CD8-positive, alpha-beta memory T cell (primary cell): ENCODE measurements at regions not wholly inside any gene's neighbourhood (a gene's known extent, or its start where the extent isn't known, plus 50 kb on each side); places are given as distances from the start of the nearest gene placed in this dataset.

Experiments
- CTCF ChIA-PET: fragments of 350-600 bp; sonication (Branson Sonifier 250); formaldehyde crosslinking; loops from one replicate; lab custom pipeline; 2021; ENCODE audit warnings: antibody characterized with exemption; lab: Charles Lee
- POLR2A ChIA-PET: fragments of 350-600 bp; sonication (Branson Sonifier 250); formaldehyde crosslinking; loops from one replicate; lab custom pipeline; 2021; ENCODE audit warnings: antibody characterized with exemption; lab: Charles Lee
- DNase-seq, 5 donors: peaks; one replicate each; pipeline versions ENCODE4 v3.0.0 to v3.0.0-alpha.2; 2020 to 2022; ENCODE audit warnings: mixed read lengths in 1 of 5
- H3K27ac ChIP-seq: one replicate; pipeline ENCODE4 v1.7.0; 2013; ENCODE audit warnings: low read depth, mild to moderate bottlenecking, low read length, moderate library complexity
- H3K27me3 ChIP-seq: 2 replicates; pipeline ENCODE4 v1.7.0; 2013; ENCODE audit warnings: low read length, mild to moderate bottlenecking; ENCODE audit not compliant: insufficient read depth, poor library complexity, severe bottlenecking
- H3K36me3 ChIP-seq: 2 replicates; pipeline ENCODE4 v1.7.0; 2013; ENCODE audit warnings: mild to moderate bottlenecking, low read length, moderate library complexity; ENCODE audit not compliant: insufficient read depth
- H3K4me1 ChIP-seq: 2 replicates; pipeline ENCODE4 v1.7.0; 2013; ENCODE audit warnings: mild to moderate bottlenecking, low read length, moderate library complexity; ENCODE audit not compliant: insufficient read depth
- H3K4me3 ChIP-seq: 2 replicates; pipeline ENCODE4 v1.7.0; 2013; ENCODE audit warnings: mild to moderate bottlenecking, low read length
- H3K9me3 ChIP-seq: 2 replicates; pipeline ENCODE4 v1.7.0; 2013; ENCODE audit warnings: mild to moderate bottlenecking, low read length
- H3K27ac Mint-ChIP-seq, 8 donors: one replicate each; pipeline ENCODE4 v1.8.0; 2020 to 2021; ENCODE audit warnings: mixed read lengths in 8 of 8, mild to moderate bottlenecking in 6 of 8, inconsistent platforms in 3 of 8, moderate library complexity in 3 of 8
- H3K27me3 Mint-ChIP-seq, 2 donors: one replicate each; pipeline ENCODE4 v1.8.0; 2020 to 2021; ENCODE audit warnings: mixed read lengths in 2 of 2, mild to moderate bottlenecking in 1 of 2, moderate library complexity in 1 of 2
- H3K36me3 Mint-ChIP-seq, 3 donors: one replicate each; pipeline ENCODE4 v1.8.0; 2020 to 2021; ENCODE audit warnings: mixed read lengths in 3 of 3, inconsistent platforms in 1 of 3, mild to moderate bottlenecking in 1 of 3
- H3K4me1 Mint-ChIP-seq, 3 donors: one replicate each; pipeline ENCODE4 v1.8.0; 2020 to 2021; ENCODE audit warnings: mixed read lengths in 3 of 3, inconsistent platforms in 1 of 3, mild to moderate bottlenecking in 1 of 3
- H3K4me3 Mint-ChIP-seq, 7 donors: one replicate each; pipeline ENCODE4 v1.8.0; 2020 to 2021; ENCODE audit warnings: mixed read lengths in 7 of 7, mild to moderate bottlenecking in 6 of 7, moderate library complexity in 4 of 7, inconsistent platforms in 2 of 7
- H3K9me3 Mint-ChIP-seq, 5 donors: one replicate each; pipeline ENCODE4 v1.8.0; 2020 to 2022; ENCODE audit warnings: mixed read lengths in 5 of 5, mild to moderate bottlenecking in 3 of 5, moderate library complexity in 2 of 5, inconsistent platforms in 1 of 5

- no peaks in the 10 kb centered on the region for H3K4me1 ChIP-seq
These were observed 80.4 kb downstream of the HSPH1 start for GRCh38 chr13:31081316-31081715.

GRCh38 chr13:31074756-31075155 lies 86.9 kb downstream of the HSPH1 start:
- Histone ChIP-seq H3K36me3 (no peaks in the 10 kb centered on the region), H3K9me3 (no peaks in the 10 kb centered on the region), H3K4me1 (no peaks in the 10 kb centered on the region), H3K4me3 (no peak overlapping the region), H3K27ac (no peak overlapping the region), H3K27me3 (no peaks in the 10 kb centered on the region)
- H3K4me1 Mint-ChIP-seq = no peaks in the 10 kb centered on the region
- no peak overlapping the region for H3K4me3 Mint-ChIP-seq
- no peaks in the 10 kb centered on the region for H3K9me3 Mint-ChIP-seq
- ChIA-PET POLR2A (no interaction called here), CTCF (no interaction called here)
- no peak overlapping the region for H3K27ac Mint-ChIP-seq
- peaks cover 3 to 12% of the 10 kb centered on the region in 2 donors for H3K27me3 Mint-ChIP-seq
- no peak for DNase-seq
- H3K36me3 Mint-ChIP-seq = peaks cover 0 to 2% (median 0%) of the 10 kb centered on the region in 3 donors

More at GRCh38 chr13:31081316-31081715, 80.4 kb downstream of the HSPH1 start:
- peaks cover 0 to 2% (median 0%) of the 10 kb centered on the region in 3 donors for H3K36me3 Mint-ChIP-seq
- peaks cover 5% of the 10 kb centered on the region for H3K27me3 ChIP-seq
- H3K27ac Mint-ChIP-seq = no peak overlapping the region
- H3K4me1 Mint-ChIP-seq = no peaks in the 10 kb centered on the region
- H3K36me3 ChIP-seq = no peaks in the 10 kb centered on the region
- H3K9me3 ChIP-seq = no peaks in the 10 kb centered on the region
- H3K27me3 Mint-ChIP-seq = peaks cover 3 to 28% of the 10 kb centered on the region in 2 donors
- ChIA-PET CTCF (no interaction called here), POLR2A (no interaction called here)
- H3K4me3 ChIP-seq = no peak overlapping the region
- H3K4me3 Mint-ChIP-seq = no peak overlapping the region
- no peak overlapping the region for H3K27ac ChIP-seq
- DNase-seq = no peak
- H3K9me3 Mint-ChIP-seq = no peaks in the 10 kb centered on the region

- Mint-ChIP-seq H3K4me1 (no peaks in the 10 kb centered on the region), H3K27me3 (peaks cover 3 to 12% of the 10 kb centered on the region in 2 donors), H3K27ac (no peak overlapping the region), H3K9me3 (no peaks in the 10 kb centered on the region), H3K36me3 (peaks cover 0 to 2% (median 0%) of the 10 kb centered on the region in 3 donors), H3K4me3 (no peak overlapping the region)
- CTCF ChIA-PET = no interaction called here
- Histone ChIP-seq H3K27ac (no peak overlapping the region), H3K9me3 (no peaks in the 10 kb centered on the region), H3K4me1 (no peaks in the 10 kb centered on the region), H3K36me3 (no peaks in the 10 kb centered on the region), H3K4me3 (no peak overlapping the region), H3K27me3 (no peaks in the 10 kb centered on the region)
- DNase-seq = no peak
- POLR2A ChIA-PET = no interaction called here
These were observed 87.6 kb downstream of the HSPH1 start for GRCh38 chr13:31073859-31074718.

GRCh38 chr13:31072041-31072440 lies 89.7 kb downstream of the HSPH1 start:
- H3K4me3 Mint-ChIP-seq = no peak overlapping the region
- Histone ChIP-seq H3K4me3 (no peak overlapping the region), H3K27me3 (no peaks in the 10 kb centered on the region), H3K9me3 (no peaks in the 10 kb centered on the region), H3K27ac (no peak overlapping the region), H3K4me1 (no peaks in the 10 kb centered on the region), H3K36me3 (no peaks in the 10 kb centered on the region)
- no peak for DNase-seq
- no peak overlapping the region for H3K27ac Mint-ChIP-seq
- peaks cover 0 to 2% (median 0%) of the 10 kb centered on the region in 3 donors for H3K36me3 Mint-ChIP-seq
- H3K27me3 Mint-ChIP-seq = peaks cover 0 to 10% of the 10 kb centered on the region in 2 donors
- H3K4me1 Mint-ChIP-seq = no peaks in the 10 kb centered on the region
- no peaks in the 10 kb centered on the region for H3K9me3 Mint-ChIP-seq
- ChIA-PET CTCF (no interaction called here), POLR2A (no interaction called here)

GRCh38 chr13:31069808-31070534 lies 91.7 kb downstream of the HSPH1 start:
- Mint-ChIP-seq H3K4me1 (no peaks in the 10 kb centered on the region), H3K27me3 (peaks cover 0 to 5% of the 10 kb centered on the region in 2 donors), H3K27ac (peak overlapping the region in 1 of 8 donors; percentile 22), H3K4me3 (no peak overlapping the region), H3K36me3 (no peaks in the 10 kb centered on the region), H3K9me3 (no peaks in the 10 kb centered on the region)
- Histone ChIP-seq H3K4me1 (no peaks in the 10 kb centered on the region), H3K27me3 (no peaks in the 10 kb centered on the region), H3K27ac (no peak overlapping the region), H3K4me3 (no peak overlapping the region), H3K9me3 (no peaks in the 10 kb centered on the region), H3K36me3 (no peaks in the 10 kb centered on the region)
- CTCF ChIA-PET = interaction anchor here (1.6 to 2.1 kb wide), 2 partner anchors 25 kb away, joined by 3 to 6 read pairs; no protein-coding TSS in a partner anchor
- no peak for DNase-seq
- POLR2A ChIA-PET = no interaction called here

- no peak overlapping the region for H3K4me3 ChIP-seq
- no peaks in the 10 kb centered on the region for H3K4me1 ChIP-seq
- ChIA-PET POLR2A (no interaction called here), CTCF (interaction anchor here (1.6 to 2.1 kb wide), 2 partner anchors 24 to 27 kb away, joined by 3 to 6 read pairs; no protein-coding TSS in a partner anchor)
- peaks cover 0 to 3% (median 0%) of the 10 kb centered on the region in 5 donors for H3K9me3 Mint-ChIP-seq
- no peaks in the 10 kb centered on the region for H3K4me1 Mint-ChIP-seq
- DNase-seq = no peak
- H3K9me3 ChIP-seq = no peaks in the 10 kb centered on the region
- peak overlapping the region in 1 of 8 donors; percentile 39 for H3K27ac Mint-ChIP-seq
- H3K36me3 ChIP-seq = no peaks in the 10 kb centered on the region
- H3K27me3 Mint-ChIP-seq = peaks cover 13 to 14% of the 10 kb centered on the region in 2 donors
- H3K27me3 ChIP-seq = no peaks in the 10 kb centered on the region
- no peak overlapping the region for H3K4me3 Mint-ChIP-seq
- no peak overlapping the region for H3K27ac ChIP-seq
- peaks cover 0 to 3% (median 0%) of the 10 kb centered on the region in 3 donors for H3K36me3 Mint-ChIP-seq
These were observed 93.6 kb downstream of the HSPH1 start for GRCh38 chr13:31068119-31068423.

GRCh38 chr13:31067416-31068118 lies 94.1 kb downstream of the HSPH1 start:
- no peaks in the 10 kb centered on the region for H3K36me3 ChIP-seq
- no peaks in the 10 kb centered on the region for H3K27me3 ChIP-seq
- Mint-ChIP-seq H3K4me1 (no peaks in the 10 kb centered on the region), H3K9me3 (peaks cover 0 to 3% (median 0%) of the 10 kb centered on the region in 5 donors), H3K4me3 (no peak overlapping the region), H3K36me3 (peaks cover 0 to 3% (median 0%) of the 10 kb centered on the region in 3 donors), H3K27me3 (peaks cover 13 to 17% of the 10 kb centered on the region in 2 donors), H3K27ac (no peak overlapping the region)
- no peak for DNase-seq
- H3K27ac ChIP-seq = no peak overlapping the region
- H3K4me1 ChIP-seq = no peaks in the 10 kb centered on the region
- H3K9me3 ChIP-seq = no peaks in the 10 kb centered on the region
- ChIA-PET POLR2A (no interaction called here), CTCF (interaction anchor here (2.1 kb wide), 1 partner anchor 23 kb away, joined by 6 read pairs; no protein-coding TSS in a partner anchor)
- H3K4me3 ChIP-seq = no peak overlapping the region
